ENCODE measurements at regions not wholly inside any gene's neighbourhood (a gene's known extent, or its start where the extent isn't known, plus 50 kb on each side); places are given as distances from the start of the nearest gene placed in this dataset.

DNA sequence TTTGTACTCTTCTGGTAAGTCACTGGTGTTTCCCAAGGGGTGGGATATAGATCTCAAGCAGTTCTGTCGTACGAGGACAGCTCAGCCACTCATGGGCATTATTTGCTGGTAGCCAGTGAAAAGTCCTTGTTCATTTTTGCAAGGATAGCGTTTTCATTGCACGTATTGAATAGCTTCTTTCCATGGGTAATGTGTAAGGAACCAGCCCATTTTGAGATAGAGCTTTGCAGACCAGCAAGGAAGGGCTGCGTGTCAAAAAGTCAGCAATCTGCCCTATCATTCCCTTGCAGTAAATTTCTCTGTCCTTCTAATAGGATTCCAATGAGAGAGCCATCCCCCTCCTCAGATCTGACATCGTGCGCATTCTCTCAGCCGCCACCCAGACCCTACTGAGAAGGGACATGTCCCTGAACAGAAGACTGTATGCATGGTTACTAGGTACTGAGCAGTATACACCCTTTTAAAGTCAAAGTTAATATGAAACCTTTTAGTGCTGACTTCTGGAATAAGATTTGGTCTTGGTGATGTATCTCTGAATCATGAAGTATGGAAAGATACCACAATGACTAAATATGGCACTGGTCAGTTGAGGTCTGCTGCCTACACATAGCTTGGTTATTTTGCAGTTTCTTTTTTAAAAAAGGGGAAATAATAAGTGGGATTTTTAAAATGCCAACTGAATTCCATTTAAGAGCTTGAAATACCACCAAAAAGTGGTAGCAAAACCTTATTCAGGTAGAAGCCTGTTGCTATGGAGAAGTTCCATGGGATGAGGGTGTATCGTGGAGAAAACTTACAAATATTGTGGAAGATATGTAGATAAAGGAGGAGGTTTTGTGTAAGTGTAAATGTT, 55.3 kb downstream of the DOP1B start:
- Histone ChIP-seq H3K4me1 (no peaks in the 10 kb centered on the region), H3K9me3 (no peaks in the 10 kb centered on the region), H3K4me3 (no peak overlapping the region), H3K27ac (no peak overlapping the region), H3K36me3 (no peaks in the 10 kb centered on the region), H3K27me3 (no peaks in the 10 kb centered on the region)
- no peak for DNase-seq (ENCODE audit: extremely low spot score in 2 of 2)
- intact Hi-C loops (cut with DNase I), result no loop called here
- TF ChIP-seq POLR2AphosphoS5 (IDR thresholded peaks at IDR 0.05; ENCODE audit: insufficient read depth in 1 of 2, low read depth in 1 of 2) (no peak), POLR2A (IDR thresholded peaks at IDR 0.05) (no peak)
- TF ChIP-seq, protein P1, sequence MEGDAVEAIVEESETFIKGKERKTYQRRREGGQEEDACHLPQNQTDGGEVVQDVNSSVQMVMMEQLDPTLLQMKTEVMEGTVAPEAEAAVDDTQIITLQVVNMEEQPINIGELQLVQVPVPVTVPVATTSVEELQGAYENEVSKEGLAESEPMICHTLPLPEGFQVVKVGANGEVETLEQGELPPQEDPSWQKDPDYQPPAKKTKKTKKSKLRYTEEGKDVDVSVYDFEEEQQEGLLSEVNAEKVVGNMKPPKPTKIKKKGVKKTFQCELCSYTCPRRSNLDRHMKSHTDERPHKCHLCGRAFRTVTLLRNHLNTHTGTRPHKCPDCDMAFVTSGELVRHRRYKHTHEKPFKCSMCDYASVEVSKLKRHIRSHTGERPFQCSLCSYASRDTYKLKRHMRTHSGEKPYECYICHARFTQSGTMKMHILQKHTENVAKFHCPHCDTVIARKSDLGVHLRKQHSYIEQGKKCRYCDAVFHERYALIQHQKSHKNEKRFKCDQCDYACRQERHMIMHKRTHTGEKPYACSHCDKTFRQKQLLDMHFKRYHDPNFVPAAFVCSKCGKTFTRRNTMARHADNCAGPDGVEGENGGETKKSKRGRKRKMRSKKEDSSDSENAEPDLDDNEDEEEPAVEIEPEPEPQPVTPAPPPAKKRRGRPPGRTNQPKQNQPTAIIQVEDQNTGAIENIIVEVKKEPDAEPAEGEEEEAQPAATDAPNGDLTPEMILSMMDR (IDR thresholded peaks at IDR 0.05), result no peak

DNA sequence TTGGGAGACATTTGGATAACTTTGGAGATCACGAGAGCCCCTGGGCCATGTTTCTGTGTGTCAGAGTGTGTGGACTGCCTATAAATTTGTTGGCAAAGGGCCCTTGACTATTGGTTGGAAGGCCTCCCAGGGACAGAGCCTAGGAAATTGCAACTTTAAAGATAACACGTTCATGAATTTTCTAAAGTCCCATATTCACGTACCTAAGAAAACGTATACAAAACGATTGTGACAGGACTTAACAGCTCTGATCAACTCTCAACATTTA, 55.8 kb downstream of the DOP1B start:
- no peak overlapping the region for H3K27ac ChIP-seq
- TF ChIP-seq, protein P1 (IDR thresholded peaks at IDR 0.05), result no peak
- no peak for TF ChIP-seq POLR2A (IDR thresholded peaks at IDR 0.05)
- TF ChIP-seq POLR2AphosphoS5 (IDR thresholded peaks at IDR 0.05; ENCODE audit: insufficient read depth in 1 of 2, low read depth in 1 of 2), result no peak
- H3K9me3 ChIP-seq, result no peaks in the 10 kb centered on the region
- no peak for DNase-seq (ENCODE audit: extremely low spot score in 2 of 2)
- no peaks in the 10 kb centered on the region for H3K4me1 ChIP-seq
- H3K27me3 ChIP-seq, result no peaks in the 10 kb centered on the region
- intact Hi-C loops (cut with DNase I), result no loop called here
- no peaks in the 10 kb centered on the region for H3K36me3 ChIP-seq
- H3K4me3 ChIP-seq, result no peak overlapping the region

DNA sequence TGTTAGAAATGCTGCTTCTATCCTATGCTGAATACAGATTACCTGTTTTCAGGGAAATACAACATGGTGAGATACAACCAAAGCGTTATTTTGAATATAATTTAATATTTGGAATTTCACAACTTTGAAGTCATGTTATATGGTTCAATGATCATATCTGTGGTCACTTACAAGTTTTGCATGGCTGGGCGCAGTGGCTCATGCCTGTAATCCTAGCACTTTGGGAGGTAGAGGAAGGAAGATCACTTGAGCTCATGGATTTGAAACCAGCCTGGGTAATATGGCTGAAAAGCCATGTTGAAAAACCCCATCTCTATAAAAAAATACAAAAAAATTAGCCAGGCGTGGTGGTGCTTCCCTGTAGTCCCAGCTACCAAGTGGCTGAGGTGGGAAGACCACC, 57.9 kb downstream of the DOP1B start:
- no peaks in the 10 kb centered on the region for H3K27me3 ChIP-seq
- H3K27ac ChIP-seq, result no peak overlapping the region
- intact Hi-C loops (cut with DNase I), result no loop called here
- H3K9me3 ChIP-seq, result no peaks in the 10 kb centered on the region
- H3K4me3 ChIP-seq, result no peak overlapping the region
- DNase-seq (ENCODE audit: extremely low spot score in 2 of 2), result no peak
- TF ChIP-seq, protein P1 (IDR thresholded peaks at IDR 0.05), result no peak
- TF ChIP-seq POLR2A (IDR thresholded peaks at IDR 0.05), result no peak
- TF ChIP-seq POLR2AphosphoS5 (IDR thresholded peaks at IDR 0.05; ENCODE audit: insufficient read depth in 1 of 2, low read depth in 1 of 2), result no peak
- H3K4me1 ChIP-seq, result no peaks in the 10 kb centered on the region
- no peaks in the 10 kb centered on the region for H3K36me3 ChIP-seq

DNA sequence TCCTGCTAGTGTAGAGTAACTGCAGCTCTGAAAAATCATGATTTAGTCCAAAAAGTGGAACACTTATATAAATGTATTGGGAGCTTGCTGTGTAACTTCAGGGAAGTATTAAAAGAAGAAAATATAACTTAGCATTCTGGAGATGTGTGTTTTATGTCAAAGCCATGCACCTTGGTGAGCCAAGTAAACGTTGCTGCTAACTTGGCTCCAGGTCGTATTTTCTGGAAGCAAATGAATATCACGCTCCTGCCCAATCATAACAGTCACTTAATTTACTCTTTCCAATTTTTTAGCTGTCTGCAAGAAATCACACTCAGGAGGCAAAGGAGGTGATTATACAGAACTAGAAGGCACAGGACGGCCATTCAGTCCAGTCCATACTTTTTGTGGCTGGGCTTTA, 61.1 kb downstream of the DOP1B start:
- Histone ChIP-seq H3K36me3 (no peaks in the 10 kb centered on the region), H3K4me1 (no peaks in the 10 kb centered on the region), H3K27me3 (no peaks in the 10 kb centered on the region), H3K9me3 (no peaks in the 10 kb centered on the region), H3K4me3 (no peak overlapping the region), H3K27ac (no peak overlapping the region)
- no peak for DNase-seq (ENCODE audit: extremely low spot score in 2 of 2)
- intact Hi-C loops (cut with DNase I), result no loop called here
- TF ChIP-seq POLR2AphosphoS5 (IDR thresholded peaks at IDR 0.05; ENCODE audit: insufficient read depth in 1 of 2, low read depth in 1 of 2), result no peak
- TF ChIP-seq, protein P1 (IDR thresholded peaks at IDR 0.05), result no peak
- no peak for TF ChIP-seq POLR2A (IDR thresholded peaks at IDR 0.05)

DNA sequence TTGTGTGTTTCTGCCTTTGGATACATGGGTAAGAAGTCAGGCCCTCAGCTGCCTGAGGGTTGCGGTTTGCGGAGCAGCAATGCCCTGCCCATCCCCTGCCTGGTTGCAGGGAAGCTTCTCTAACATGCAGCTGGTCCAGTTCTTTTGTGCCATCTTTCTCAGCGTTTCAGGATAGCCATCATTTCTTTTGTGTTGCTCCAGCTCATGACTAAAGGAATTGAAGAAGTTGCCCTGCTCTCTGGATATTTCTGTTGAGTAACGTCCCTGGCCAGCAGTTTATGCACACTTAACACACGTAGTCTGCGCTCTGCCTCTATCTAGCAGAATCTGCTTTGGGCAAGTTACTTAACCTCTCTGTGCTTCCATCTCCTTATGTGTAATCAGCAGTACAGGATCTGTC, 62.1 kb downstream of the DOP1B start:
- Histone ChIP-seq H3K9me3 (no peaks in the 10 kb centered on the region), H3K4me3 (no peak overlapping the region), H3K27ac (no peak overlapping the region), H3K4me1 (no peaks in the 10 kb centered on the region), H3K36me3 (no peaks in the 10 kb centered on the region), H3K27me3 (no peaks in the 10 kb centered on the region)
- no peak for TF ChIP-seq POLR2AphosphoS5 (IDR thresholded peaks at IDR 0.05; ENCODE audit: insufficient read depth in 1 of 2, low read depth in 1 of 2)
- TF ChIP-seq, protein P1 (IDR thresholded peaks at IDR 0.05), result no peak
- TF ChIP-seq POLR2A (IDR thresholded peaks at IDR 0.05), result no peak
- DNase-seq (ENCODE audit: extremely low spot score in 2 of 2), result no peak
- intact Hi-C loops (cut with DNase I), result no loop called here
